Psoas muscle (tissue), 7 donors: ENCODE measurements at regions not wholly inside any gene's neighbourhood (a gene's known extent, or its start where the extent isn't known, plus 50 kb on each side); places are given as distances from the start of the nearest gene placed in this dataset.

ENCODE experiments used
- ATAC-seq, 4 donors: fragments of 200-7000 bp; cut with Tn5 transposase; one replicate each; pipeline ENCODE4 v1.9.1; 2020; ENCODE audit warnings: moderate library complexity in 3 of 4, mild to moderate bottlenecking in 2 of 4
- DNase-seq, 2 donors: peaks; one replicate each; pipeline ENCODE4 v3.0.0-alpha.2; 2020
- H3K27ac ChIP-seq: fragments of 200-600 bp; one replicate; pipeline ENCODE4 v1.8.0; 2022
- H3K27me3 ChIP-seq, 3 donors: fragments of 200-600 bp in 1 of 3; one replicate each; pipeline versions ENCODE4 v1.6.1 to v1.8.0; 2013 to 2022; ENCODE audit warnings: low read length in 2 of 3, mild to moderate bottlenecking in 2 of 3, moderate library complexity in 1 of 3; ENCODE audit not compliant: insufficient read depth in 3 of 3
- H3K36me3 ChIP-seq, 2 donors: fragments of 200-600 bp in 1 of 2; one replicate each; pipeline versions ENCODE4 v1.6.1 to v1.8.0; 2013 to 2022; ENCODE audit warnings: low read depth in 1 of 2, mild to moderate bottlenecking in 1 of 2, moderate library complexity in 1 of 2; ENCODE audit not compliant: insufficient read depth in 1 of 2
- H3K4me1 ChIP-seq: fragments of 200-600 bp; one replicate; pipeline ENCODE4 v1.8.0; 2022
- H3K4me3 ChIP-seq: fragments of 200-600 bp; one replicate; pipeline ENCODE4 v1.8.0; 2022; ENCODE audit warnings: mild to moderate bottlenecking
- H3K9me3 ChIP-seq: fragments of 200-600 bp; one replicate; pipeline ENCODE4 v1.8.0; 2022
- CTCF ChIP-seq: fragments of 200-600 bp; IDR thresholded peaks from one replicate; pipeline ENCODE4 v1.8.0; 2022; ENCODE audit warnings: antibody characterized with exemption
- WGBS, 3 donors: extraction: QIAGEN DNeasy Blood & Tissue Kit; methylation state at CpG; one replicate each; pipeline versions ENCODE4 v1.1.6 to v1.1.7; 2013; 5-methylcytosine and 5-hydroxymethylcytosine counted together
- intact Hi-C, 2 donors: fragments of 100-400 bp; cut with DNase I; formaldehyde crosslinking; loops; one replicate each; pipeline versions ENCODE4 v1.11.0 to v1.14.2; 2022
- donor health status: healthy with polysubstance abuse.
- donor health status: DM: no; HTN: no; CAD: no; lungs with moderate emphysema.
- donor health status: Bipolar disorder and iron deficiency.
- donor health status: healthy.
- donor health status: DM: yes; HTN: yes; CAD: no.
- donor health status: DM: no; HTN: no; CAD: no.
- donor health status: DM: yes; HTN: yes; CAD: no.

GRCh38 chr1:81702079-81702715, 98.5 kb upstream of the ADGRL2 start:
- H3K4me3 ChIP-seq, result no peak overlapping the region
- WGBS, 3 donors, result 90 to 92% (median 91%) methylated on average over 2 of the region's 2 CpGs
- no peak for ATAC-seq
- H3K36me3 ChIP-seq, result no peaks in the 10 kb centered on the region
- no peak overlapping the region for H3K27ac ChIP-seq
- DNase-seq, result no peak
- intact Hi-C loops, result no loop called here
- no peaks in the 10 kb centered on the region for H3K9me3 ChIP-seq
- H3K4me1 ChIP-seq, result no peaks in the 10 kb centered on the region
- no peaks in the 10 kb centered on the region for H3K27me3 ChIP-seq
- no peak for TF ChIP-seq CTCF

GRCh38 chr1:81700728-81701470, 99.8 kb upstream of the ADGRL2 start:
- intact Hi-C loops, result no loop called here
- DNase-seq (no peak), ATAC-seq (no peak)
- 67 to 73% (median 72%) methylated on average over 7 of the region's 7 CpGs for WGBS, 3 donors
- H3K36me3 ChIP-seq, result no peaks in the 10 kb centered on the region
- TF ChIP-seq CTCF, result no peak
- no peaks in the 10 kb centered on the region for H3K4me1 ChIP-seq
- no peak overlapping the region for H3K4me3 ChIP-seq
- no peaks in the 10 kb centered on the region for H3K27me3 ChIP-seq
- no peak overlapping the region for H3K27ac ChIP-seq
- no peaks in the 10 kb centered on the region for H3K9me3 ChIP-seq

- Histone ChIP-seq H3K27ac (no peak overlapping the region), H3K27me3 (no peaks in the 10 kb centered on the region), H3K9me3 (no peaks in the 10 kb centered on the region), H3K4me3 (no peak overlapping the region), H3K4me1 (no peaks in the 10 kb centered on the region), H3K36me3 (no peaks in the 10 kb centered on the region)
- 72 to 79% (median 78%) methylated on average over 4 of the region's 4 CpGs for WGBS, 3 donors
- intact Hi-C loops, result loop anchor here in 1 of 2 donors (2.0 kb wide), 1 partner anchor 20 kb away; no protein-coding TSS in a partner anchor
- ATAC-seq (no peak), DNase-seq (no peak)
- no peak for TF ChIP-seq CTCF
These were observed 101.5 kb upstream of the ADGRL2 start for GRCh38 chr1:81699234-81699633.

GRCh38 chr1:81695741-81696140, 105.0 kb upstream of the ADGRL2 start:
- WGBS, 3 donors, result 33 to 60% (median 52%) methylated on average over 3 of the region's 3 CpGs
- DNase-seq, result no peak

More at GRCh38 chr1:81695741-81696140, 105.0 kb upstream of the ADGRL2 start:
- H3K4me1 ChIP-seq, result no peaks in the 10 kb centered on the region
- intact Hi-C loops, result no loop called here
- no peak for ATAC-seq
- H3K4me3 ChIP-seq, result no peak overlapping the region
- H3K9me3 ChIP-seq, result no peaks in the 10 kb centered on the region
- no peaks in the 10 kb centered on the region for H3K27me3 ChIP-seq
- no peak for TF ChIP-seq CTCF
- no peak overlapping the region for H3K27ac ChIP-seq
- no peaks in the 10 kb centered on the region for H3K36me3 ChIP-seq
